DND-41 (cell line): ENCODE measurements at regions not wholly inside any gene's neighbourhood (a gene's known extent, or its start where the extent isn't known, plus 50 kb on each side); places are given as distances from the start of the nearest gene placed in this dataset.

Experiments used
- ATAC-seq: fragments of 200-7000 bp; cut with Tn5 transposase; 3 replicates; pipeline ENCODE4 v1.9.1; 2021; ENCODE audit warnings: low read depth; ENCODE audit not compliant: insufficient read depth
- DNase-seq: peaks from one replicate; pipeline ENCODE4 v3.0.0-alpha.2; 2020
- H2AFZ ChIP-seq: 2 replicates; pipeline ENCODE4 v1.6.0; 2012; ENCODE audit warnings: low read depth, low read length
- H3K27ac ChIP-seq: 2 replicates; pipeline ENCODE4 v1.5.1; 2012; ENCODE audit warnings: low read length, inconsistent platforms
- H3K27me3 ChIP-seq: fragments of 200-600 bp; sonication (generic); 2 replicates; pipeline ENCODE4 v1.6.0; 2012; ENCODE audit warnings: low read length, mild to moderate bottlenecking, inconsistent platforms; ENCODE audit not compliant: insufficient read depth, poor library complexity
- H3K36me3 ChIP-seq: 2 replicates; pipeline ENCODE4 v1.5.1; 2012; ENCODE audit warnings: low read length, inconsistent platforms; ENCODE audit not compliant: insufficient read depth
- H3K4me1 ChIP-seq: 2 replicates; pipeline ENCODE4 v1.5.1; 2012; ENCODE audit warnings: mild to moderate bottlenecking, low read length; ENCODE audit not compliant: insufficient read depth
- H3K4me2 ChIP-seq: 2 replicates; pipeline ENCODE4 v1.6.0; 2012; ENCODE audit warnings: mild to moderate bottlenecking, moderate library complexity, low read length, inconsistent platforms; ENCODE audit not compliant: insufficient read depth
- H3K4me3 ChIP-seq, 2 experiments: fragments of 200-600 bp in 1 of 2; shearing (Covaris generic) in 1 of 2; 2 replicates each; pipeline ENCODE4 v1.5.1; 2012 to 2016; ENCODE audit warnings: inconsistent platforms in 2 of 2, low read length in 2 of 2, mild to moderate bottlenecking in 2 of 2, low read depth in 1 of 2, moderate library complexity in 1 of 2
- H3K79me2 ChIP-seq: 2 replicates; pipeline ENCODE4 v1.6.0; 2012; ENCODE audit warnings: low read length, inconsistent platforms; ENCODE audit not compliant: insufficient read depth
- H3K9ac ChIP-seq: 2 replicates; pipeline ENCODE4 v1.6.0; 2012; ENCODE audit warnings: low read depth, mild to moderate bottlenecking, inconsistent platforms, low read length, moderate library complexity
- H3K9me3 ChIP-seq: 2 replicates; pipeline ENCODE4 v1.5.1; 2012; ENCODE audit warnings: low read length, moderate library complexity, mild to moderate bottlenecking, inconsistent platforms; ENCODE audit not compliant: insufficient read depth, severe bottlenecking
- H4K20me1 ChIP-seq: 2 replicates; pipeline ENCODE4 v1.6.0; 2012; ENCODE audit warnings: low read length; ENCODE audit not compliant: insufficient read depth
- CTCF ChIP-seq: IDR thresholded peaks from 2 replicates; pipeline ENCODE4 v1.5.1; 2012; ENCODE audit warnings: borderline replicate concordance, low read length, moderate library complexity, mild to moderate bottlenecking; ENCODE audit not compliant: poor library complexity, severe bottlenecking; ENCODE audit errors: extremely low read depth
- EZH2 ChIP-seq: IDR thresholded peaks from 3 replicates; pipeline ENCODE4 v1.6.1; 2012; ENCODE audit warnings: borderline replicate concordance, low read depth, mild to moderate bottlenecking, moderate library complexity, low read length, inconsistent platforms; ENCODE audit not compliant: severe bottlenecking

GRCh38 chr7:125010540-125010939 lies 80.9 kb upstream of the POT1 start:
- Histone ChIP-seq H3K27me3 (no peaks in the 10 kb centered on the region), H4K20me1 (no peaks in the 10 kb centered on the region), H3K4me1 (no peaks in the 10 kb centered on the region), H3K4me3 (no peak overlapping the region), H3K4me2 (no peak overlapping the region), H3K9ac (no peak overlapping the region), H3K27ac (no peak overlapping the region), H3K36me3 (no peaks in the 10 kb centered on the region), H3K79me2 (no peaks in the 10 kb centered on the region), H2AFZ (no peak overlapping the region), H3K9me3 (no peaks in the 10 kb centered on the region)
- no peak for TF ChIP-seq CTCF
- no peak for TF ChIP-seq EZH2
- no peak for DNase-seq
- no peak for ATAC-seq

DNA sequence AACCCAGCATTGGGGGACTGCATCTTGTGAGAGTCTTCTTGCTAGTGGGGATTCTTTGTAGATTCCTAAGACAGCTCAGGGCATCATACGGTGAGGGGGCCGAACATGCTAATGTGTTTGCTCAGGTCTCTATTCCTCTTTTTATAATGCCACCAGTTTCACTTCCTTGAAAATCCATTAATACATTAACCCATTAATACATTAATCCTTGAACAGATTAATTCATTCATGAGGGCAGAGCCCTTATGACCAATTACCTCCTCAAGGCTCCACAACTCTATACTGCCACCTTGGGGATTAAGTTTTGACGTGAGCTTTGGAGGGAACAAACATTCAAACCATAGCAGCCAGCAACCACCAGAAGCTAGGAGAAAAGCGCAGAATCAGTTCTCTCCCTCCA lies 67.2 kb upstream of the POT1 start:
- Histone ChIP-seq H3K4me1 (no peaks in the 10 kb centered on the region), H3K9me3 (no peaks in the 10 kb centered on the region), H2AFZ (no peak overlapping the region), H3K27me3 (no peaks in the 10 kb centered on the region), H3K4me3 (no peak overlapping the region), H3K27ac (no peak overlapping the region), H3K4me2 (no peak overlapping the region), H4K20me1 (no peaks in the 10 kb centered on the region), H3K9ac (no peak overlapping the region), H3K79me2 (no peaks in the 10 kb centered on the region), H3K36me3 (no peaks in the 10 kb centered on the region)
- ATAC-seq (no peak), DNase-seq (no peak)
- TF ChIP-seq CTCF (peak; percentile 12), EZH2 (no peak)

DNA sequence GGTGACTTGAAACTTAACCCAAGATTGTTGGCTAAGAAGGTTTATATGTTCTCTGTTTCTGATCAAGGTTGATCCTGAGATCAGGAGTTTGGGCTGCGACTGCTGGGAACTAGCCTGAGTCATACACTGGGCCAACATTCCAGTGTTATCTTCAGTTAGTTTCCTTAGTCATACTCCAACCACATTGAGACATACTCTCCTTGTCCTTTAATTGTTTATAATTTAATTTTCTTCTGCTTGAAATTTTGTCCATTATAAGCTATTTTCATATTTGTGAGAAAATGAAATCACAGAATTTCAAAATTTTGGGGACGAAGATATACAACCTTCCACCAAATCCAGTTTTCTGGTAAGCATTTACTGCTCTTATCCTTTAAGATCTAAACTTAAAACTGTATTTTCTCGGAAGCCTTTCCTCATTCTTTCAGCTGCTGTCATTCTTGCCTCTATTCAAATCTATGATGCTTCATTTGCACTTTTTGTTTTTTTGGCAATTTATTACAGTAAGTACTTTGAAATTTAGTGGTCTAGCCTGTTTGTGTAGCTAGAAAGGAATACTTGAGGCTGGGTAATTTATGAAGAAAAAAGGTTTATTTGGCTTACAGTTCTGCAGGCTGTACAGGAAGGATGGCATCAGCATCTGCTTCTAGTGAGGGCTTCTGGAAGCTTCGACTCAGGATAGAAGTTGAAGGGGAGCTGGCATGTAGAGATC lies 63.4 kb upstream of the POT1 start:
- Histone ChIP-seq H3K9ac (no peak overlapping the region), H4K20me1 (no peaks in the 10 kb centered on the region), H2AFZ (no peak overlapping the region), H3K27ac (no peak overlapping the region), H3K79me2 (no peaks in the 10 kb centered on the region), H3K4me3 (no peak overlapping the region), H3K9me3 (no peaks in the 10 kb centered on the region), H3K36me3 (no peaks in the 10 kb centered on the region), H3K4me2 (no peak overlapping the region), H3K27me3 (no peaks in the 10 kb centered on the region), H3K4me1 (no peaks in the 10 kb centered on the region)
- TF ChIP-seq EZH2 = no peak
- no peak for TF ChIP-seq CTCF
- ATAC-seq (no peak), DNase-seq (no peak)
